GM19463 (cell line): ENCODE measurements at regions not wholly inside any gene's neighbourhood (a gene's known extent, or its start where the extent isn't known, plus 50 kb on each side); places are given as distances from the start of the nearest gene placed in this dataset.
"Not testable (repeated sequence)": the region's sequence is repeated elsewhere in the genome, so short reads cannot be mapped to it uniquely, and the experiment has no call there.

Experiments used
- ATAC-seq: cut with Tn5 transposase; IDR thresholded peaks from one replicate; pipeline ENCODE4 v1.9.1; 2021; ENCODE audit warnings: mild to moderate bottlenecking, moderate library complexity; ENCODE audit not compliant: unreplicated experiment

- no peak for ATAC-seq
Measured at GRCh38 chr13:69649063-69649392, 458.6 kb upstream of the ATXN8OS start.

DNA sequence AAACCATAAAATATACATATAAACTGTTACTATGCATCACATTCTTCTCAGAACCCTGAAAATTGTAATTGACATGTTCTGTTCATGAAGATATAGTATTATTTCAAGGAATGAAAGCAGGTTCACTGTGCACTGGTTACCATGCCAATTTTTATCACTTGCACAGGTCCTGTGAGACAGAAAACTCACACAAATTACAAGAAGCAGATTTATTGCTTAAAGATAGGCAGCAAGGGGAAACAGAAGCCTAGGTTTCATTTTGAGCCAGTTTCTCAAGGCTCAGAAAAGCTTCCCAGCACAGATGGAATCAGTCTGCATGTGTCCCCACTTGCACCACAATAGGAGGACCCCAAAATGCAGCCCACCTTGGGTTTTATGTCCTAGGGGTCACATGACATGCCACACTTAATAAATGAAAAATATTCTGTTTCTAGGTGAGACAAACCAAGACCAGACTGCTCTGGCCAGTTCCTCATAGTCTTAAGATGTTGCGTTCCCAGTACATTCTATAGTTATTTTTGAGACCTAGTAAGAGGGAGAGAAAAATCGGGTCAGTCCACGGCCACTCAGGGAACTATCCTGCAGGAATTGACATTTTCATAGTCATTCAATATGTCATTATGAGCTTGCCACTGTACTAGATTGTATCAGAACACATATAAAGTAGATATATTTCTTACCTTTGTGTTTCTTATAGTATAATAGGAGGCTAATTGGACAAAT, 459.1 kb upstream of the ATXN8OS start:
- no peak for ATAC-seq

DNA sequence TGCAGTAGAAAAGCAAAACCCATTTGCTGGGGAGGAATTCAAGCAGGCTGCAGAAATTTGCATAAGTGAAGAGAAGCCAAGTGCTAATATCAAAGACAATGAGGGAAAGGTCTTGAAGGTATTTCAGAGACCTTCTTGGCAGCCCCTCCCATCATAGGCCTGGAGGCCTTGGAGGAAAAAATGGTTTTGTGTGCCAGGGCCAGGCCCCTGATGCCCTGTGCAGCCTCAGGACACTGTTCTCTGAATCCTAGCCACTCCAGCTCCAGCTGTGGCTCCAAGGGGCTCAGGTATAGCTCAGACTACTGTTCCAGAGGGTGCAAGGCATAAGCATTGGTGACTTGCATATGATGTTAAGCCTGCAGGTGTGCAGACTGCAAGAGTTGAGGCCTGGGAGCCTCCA, 463.2 kb upstream of the ATXN8OS start:
- no peak for ATAC-seq

DNA sequence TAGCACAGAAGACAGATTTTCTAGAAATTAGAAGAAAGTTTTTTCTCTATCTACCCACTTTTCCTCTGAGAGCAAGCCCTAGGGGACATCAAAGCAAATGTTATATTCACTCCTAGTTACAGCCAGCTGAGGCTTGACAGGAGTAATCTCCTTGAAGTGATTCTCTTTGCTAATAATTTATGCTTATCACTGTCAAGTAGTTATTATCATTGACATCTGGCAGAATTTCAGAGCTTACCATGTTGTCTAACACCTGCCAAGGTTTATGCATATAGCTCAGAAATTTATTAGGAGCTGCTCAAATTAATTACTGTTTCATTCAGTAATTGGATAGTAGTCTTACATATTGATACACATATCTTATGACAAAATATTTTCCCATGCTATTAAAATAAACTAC, 465.9 kb upstream of the ATXN8OS start:
- ATAC-seq, result no peak

GRCh38 chr13:69633044-69633443, 474.6 kb upstream of the ATXN8OS start:
- ATAC-seq, result no peak

DNA sequence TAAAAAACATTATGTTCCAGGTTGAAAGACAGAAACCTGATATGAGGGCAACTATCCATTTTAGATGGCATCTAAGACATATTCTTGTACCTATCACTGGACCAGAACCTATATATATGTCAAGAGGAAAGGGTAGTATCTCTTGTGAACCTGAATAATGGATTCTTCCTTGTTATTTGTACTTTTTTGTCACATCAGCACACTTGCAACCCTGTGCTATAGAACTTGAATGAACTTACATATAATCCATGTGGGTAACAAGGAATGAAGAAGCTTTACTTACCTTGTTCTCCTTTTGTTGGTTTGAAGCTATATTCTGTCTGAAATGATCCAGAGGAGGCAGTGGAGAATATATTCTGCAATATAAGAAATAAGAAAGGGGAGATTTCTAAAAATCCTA, 483.7 kb upstream of the ATXN8OS start:
- ATAC-seq, result no peak

DNA sequence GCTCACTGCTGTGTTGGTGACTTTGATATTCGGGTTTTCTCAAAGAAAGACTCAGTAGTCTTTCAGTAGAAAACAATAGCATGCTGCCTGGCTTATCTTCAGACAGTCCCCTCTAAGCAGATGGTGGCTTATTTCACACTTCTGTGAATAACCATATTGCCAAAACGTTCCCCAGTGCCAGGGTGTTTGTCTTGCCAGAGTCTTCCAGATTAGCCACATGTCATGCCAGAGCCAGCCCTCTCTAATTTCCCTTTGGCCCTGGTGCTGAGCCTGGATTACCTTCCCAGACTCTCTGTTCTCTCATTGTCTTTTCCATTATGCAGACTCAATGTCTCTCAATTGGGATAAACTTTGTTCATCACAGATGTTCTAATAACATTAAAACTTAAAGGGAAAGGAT, 488.0 kb upstream of the ATXN8OS start:
- no peak for ATAC-seq

GRCh38 chr13:69618838-69619237, 488.8 kb upstream of the ATXN8OS start:
- ATAC-seq, result no peak

DNA sequence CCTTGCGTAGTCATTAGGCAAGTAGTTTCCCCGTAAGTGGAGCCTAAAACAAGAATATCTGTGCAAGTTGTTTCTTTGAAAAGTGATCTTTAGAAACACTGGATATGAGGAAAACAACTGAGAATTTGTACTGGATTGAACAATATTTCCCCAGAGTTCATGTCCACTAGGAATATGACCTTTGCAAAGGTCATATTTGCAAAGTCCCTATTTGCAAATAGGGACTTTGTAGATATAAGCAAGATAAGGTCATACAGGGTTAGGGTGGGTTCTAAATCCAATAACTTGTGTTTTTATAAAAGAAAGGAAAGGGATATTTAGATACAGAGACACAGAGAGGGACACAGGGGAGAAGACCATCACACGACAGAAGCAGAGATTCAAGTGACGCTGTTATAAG, 489.2 kb upstream of the ATXN8OS start:
- no peak for ATAC-seq

DNA sequence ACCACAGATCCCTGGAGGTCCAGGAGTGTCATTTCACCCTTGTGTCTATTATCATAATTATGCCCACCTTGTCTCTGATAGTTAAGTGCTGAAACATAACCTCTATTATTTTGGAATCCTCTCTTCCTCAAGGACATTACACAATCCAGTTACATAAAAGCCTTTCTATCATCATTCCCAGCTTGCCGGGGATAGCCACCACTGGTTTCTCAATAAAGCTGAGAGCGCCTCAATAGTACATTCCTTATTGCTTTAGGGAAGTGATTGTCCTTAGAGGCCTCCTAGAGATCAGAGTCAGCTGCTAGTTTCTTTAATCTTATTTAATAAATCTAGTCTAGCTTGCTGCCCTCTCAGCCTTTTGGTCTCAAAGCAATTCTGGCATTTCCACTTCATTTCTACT, 490.0 kb upstream of the ATXN8OS start:
- ATAC-seq, result no peak

DNA sequence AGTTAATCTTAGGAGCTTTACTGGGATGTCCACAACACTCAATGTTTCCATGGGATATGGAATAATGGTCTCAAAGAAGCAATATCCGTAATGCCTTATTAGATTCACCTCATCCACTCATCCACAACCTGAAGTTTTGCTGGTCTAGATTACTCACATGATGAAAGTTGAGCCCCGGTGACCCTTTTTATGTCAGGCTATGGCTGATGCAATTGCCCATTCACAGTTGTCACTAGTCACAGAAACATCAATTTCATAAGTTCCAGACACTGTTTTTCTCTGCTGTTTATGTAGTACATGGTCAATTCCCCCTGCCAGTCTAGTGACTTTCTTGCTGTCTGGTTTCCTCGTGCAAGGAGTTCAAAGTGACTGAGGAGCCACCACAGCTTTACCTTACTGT, 491.2 kb upstream of the ATXN8OS start:
- ATAC-seq, result no peak

DNA sequence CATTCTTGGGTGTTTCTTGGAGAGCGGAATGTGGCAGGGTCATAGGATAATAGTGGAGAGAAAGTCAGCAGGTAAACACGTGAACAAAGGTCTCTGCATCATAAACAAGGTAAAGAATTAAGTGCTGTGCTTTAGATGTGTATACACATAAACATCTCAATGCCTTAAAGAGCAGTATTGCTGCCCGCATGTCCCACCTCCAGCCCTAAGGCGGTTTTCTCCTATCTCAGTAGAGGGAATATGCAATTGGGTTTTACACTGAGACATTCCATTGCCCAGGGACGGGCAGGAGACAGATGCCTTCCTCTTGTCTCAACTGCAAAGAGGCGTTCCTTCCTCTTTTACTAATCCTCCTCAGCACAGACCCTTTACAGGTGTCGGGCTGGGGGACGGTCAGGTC, 492.6 kb upstream of the ATXN8OS start:
- not testable (repeated sequence) for ATAC-seq

DNA sequence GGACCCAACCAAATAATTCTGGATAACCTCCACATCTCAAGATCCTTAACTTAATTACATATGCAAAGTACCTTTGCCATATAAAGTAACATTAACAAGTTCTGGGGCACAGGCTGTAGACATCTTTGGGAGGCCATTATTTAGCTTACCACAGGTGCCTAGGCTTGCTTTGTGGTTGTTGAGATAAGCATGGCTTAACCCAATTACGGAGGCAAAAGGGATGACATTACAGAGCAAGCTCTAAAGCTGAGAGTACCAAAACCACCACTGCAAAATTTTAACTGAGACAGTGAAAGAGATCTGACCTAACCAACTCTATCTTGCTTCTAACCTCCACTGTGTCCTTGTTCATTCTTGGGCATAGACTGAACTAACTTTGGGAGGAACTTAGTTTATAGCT, 502.9 kb upstream of the ATXN8OS start:
- no peak for ATAC-seq

GRCh38 chr13:69603144-69603853, 504.3 kb upstream of the ATXN8OS start:
- ATAC-seq, result no peak

GRCh38 chr13:69601661-69602060, 506.0 kb upstream of the ATXN8OS start:
- no peak for ATAC-seq

DNA sequence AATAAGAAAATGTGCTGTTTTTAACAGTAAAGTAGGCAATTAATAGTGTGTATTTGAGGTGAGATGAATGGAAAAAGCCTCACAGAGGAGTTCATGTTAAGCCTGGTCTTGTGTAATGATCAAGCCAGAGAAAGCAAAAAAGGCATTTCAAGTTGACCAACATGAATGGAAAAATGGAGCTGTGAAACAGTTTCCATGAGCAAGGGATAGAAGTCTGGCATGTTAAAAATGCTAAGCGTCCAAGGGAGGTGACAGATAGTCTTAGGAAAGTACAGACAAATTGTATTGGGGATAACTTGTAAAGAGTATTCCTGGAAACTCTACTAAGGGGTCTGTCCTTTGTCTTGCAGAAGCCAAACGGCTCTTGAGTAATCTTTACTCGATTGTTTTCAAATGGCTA, 506.8 kb upstream of the ATXN8OS start:
- ATAC-seq, result no peak

DNA sequence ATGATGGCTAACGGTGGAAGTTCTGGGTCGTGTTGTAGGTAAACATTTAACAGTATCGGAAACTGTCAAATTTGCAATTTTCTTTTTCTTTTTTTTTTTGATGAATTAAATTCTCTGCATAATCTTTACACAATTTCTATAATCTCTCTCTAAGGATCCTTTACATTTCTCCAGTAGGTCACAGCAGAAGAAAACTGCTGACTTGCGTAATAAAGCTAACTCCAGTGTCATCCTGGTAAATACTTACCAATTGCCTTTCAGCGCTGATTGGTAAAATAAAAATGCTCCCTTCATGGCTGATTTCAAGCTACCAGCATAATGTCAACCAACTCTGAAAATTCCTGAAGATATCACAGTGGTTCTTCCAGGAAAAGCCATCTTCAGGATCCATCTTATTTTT, 510.5 kb upstream of the ATXN8OS start:
- ATAC-seq, result no peak

GRCh38 chr13:69595181-69595580, 512.4 kb upstream of the ATXN8OS start:
- ATAC-seq, result no peak

GRCh38 chr13:69591437-69591836, 516.2 kb upstream of the ATXN8OS start:
- no peak for ATAC-seq

- no peak for ATAC-seq
Measured at GRCh38 chr13:69589531-69590235, 517.9 kb upstream of the ATXN8OS start.

DNA sequence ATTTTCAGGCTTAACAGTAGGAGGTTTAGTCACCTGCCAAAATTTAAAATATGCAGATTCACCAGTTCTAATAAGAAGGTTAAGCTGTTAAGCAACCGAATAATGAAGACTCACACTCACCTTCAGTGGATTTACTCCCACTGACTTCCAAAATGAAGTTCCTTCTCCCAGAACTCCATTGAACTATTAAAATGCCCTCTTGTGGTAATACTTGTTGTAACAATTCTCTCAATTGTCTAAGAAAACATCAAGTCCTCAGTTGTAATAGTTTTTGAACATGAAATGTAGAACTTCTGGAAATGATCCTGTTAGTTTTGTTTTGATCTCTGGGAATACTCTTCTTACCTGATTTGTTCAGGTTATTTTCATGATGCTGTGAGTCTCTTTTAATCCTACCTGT, 522.0 kb upstream of the ATXN8OS start:
- no peak for ATAC-seq

GRCh38 chr13:69580255-69580654, 527.4 kb upstream of the ATXN8OS start:
- ATAC-seq, result no peak
